GM20000 (cell line): ENCODE measurements at regions not wholly inside any gene's neighbourhood (a gene's known extent, or its start where the extent isn't known, plus 50 kb on each side); places are given as distances from the start of the nearest gene placed in this dataset.

Experiments used
- DNase-seq: peaks from one replicate; pipeline ENCODE4 v3.0.0; 2012; ENCODE audit warnings: low spot score
- TF ChIP-seq, protein P1 (sequence below): IDR thresholded peaks from 2 replicates; pipeline ENCODE4 v1.5.1; 2012; ENCODE audit warnings: mild to moderate bottlenecking, control low read depth; ENCODE audit errors: extremely low read depth, missing control alignments

- DNase-seq = no peak
- TF ChIP-seq, protein P1, sequence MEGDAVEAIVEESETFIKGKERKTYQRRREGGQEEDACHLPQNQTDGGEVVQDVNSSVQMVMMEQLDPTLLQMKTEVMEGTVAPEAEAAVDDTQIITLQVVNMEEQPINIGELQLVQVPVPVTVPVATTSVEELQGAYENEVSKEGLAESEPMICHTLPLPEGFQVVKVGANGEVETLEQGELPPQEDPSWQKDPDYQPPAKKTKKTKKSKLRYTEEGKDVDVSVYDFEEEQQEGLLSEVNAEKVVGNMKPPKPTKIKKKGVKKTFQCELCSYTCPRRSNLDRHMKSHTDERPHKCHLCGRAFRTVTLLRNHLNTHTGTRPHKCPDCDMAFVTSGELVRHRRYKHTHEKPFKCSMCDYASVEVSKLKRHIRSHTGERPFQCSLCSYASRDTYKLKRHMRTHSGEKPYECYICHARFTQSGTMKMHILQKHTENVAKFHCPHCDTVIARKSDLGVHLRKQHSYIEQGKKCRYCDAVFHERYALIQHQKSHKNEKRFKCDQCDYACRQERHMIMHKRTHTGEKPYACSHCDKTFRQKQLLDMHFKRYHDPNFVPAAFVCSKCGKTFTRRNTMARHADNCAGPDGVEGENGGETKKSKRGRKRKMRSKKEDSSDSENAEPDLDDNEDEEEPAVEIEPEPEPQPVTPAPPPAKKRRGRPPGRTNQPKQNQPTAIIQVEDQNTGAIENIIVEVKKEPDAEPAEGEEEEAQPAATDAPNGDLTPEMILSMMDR = no peak
Measured at GRCh38 chr9:118786877-118787276, 582.4 kb downstream of the BRINP1 start.

- DNase-seq = no peak
- TF ChIP-seq, protein P1 = no peak
Measured at GRCh38 chr9:118809160-118809625, 560.0 kb downstream of the BRINP1 start.

GRCh38 chr9:118829334-118829733, 539.9 kb downstream of the BRINP1 start:
- no peak for DNase-seq
- TF ChIP-seq, protein P1 = no peak

DNA sequence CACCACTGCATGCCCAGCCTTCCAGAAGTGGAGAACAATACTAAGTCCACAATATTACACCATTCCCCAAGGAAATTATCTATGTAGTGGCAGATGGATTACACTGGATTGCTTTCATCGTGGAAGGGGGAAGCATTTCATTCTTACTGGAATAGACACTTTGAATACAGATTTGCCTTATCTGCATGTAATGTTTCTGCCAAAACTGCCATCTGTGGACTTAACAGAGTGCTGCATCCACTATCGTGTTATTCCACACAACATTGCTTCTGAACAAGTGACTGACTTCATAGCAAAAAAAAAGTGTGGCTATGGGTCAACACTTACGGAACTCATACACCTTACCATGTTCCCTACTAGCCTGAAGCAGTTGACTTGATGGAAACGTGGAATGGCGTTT, 536.9 kb downstream of the BRINP1 start:
- no peak for DNase-seq
- TF ChIP-seq, protein P1 = no peak

GRCh38 chr9:118836891-118837290, 532.3 kb downstream of the BRINP1 start:
- TF ChIP-seq, protein P1 = no peak
- DNase-seq = no peak

DNA sequence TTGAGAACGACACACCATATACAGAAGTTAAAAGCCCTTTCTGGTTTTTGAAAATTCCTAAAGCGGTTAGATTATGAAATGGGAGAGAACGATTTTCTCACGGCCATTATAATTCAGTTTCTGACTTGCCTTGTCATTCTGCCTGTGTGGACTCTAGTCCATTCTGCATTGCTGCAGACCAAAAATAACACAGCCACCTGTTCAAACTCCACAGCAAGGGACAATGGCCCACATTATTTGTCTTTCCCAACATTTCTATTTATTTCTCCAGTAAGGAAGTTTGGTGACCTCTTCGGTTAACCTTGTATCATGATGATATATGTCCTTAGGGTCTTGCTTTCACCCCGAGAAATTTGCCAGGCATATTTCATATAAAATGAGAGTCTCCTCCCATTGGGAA, 497.7 kb downstream of the BRINP1 start:
- no peak for DNase-seq
- TF ChIP-seq, protein P1 = no peak

- TF ChIP-seq, protein P1 = no peak
- DNase-seq = no peak
Measured at GRCh38 chr9:118882684-118883083, 486.6 kb downstream of the BRINP1 start.
